H9 (cell line): ENCODE measurements at regions not wholly inside any gene's neighbourhood (a gene's known extent, or its start where the extent isn't known, plus 50 kb on each side); places are given as distances from the start of the nearest gene placed in this dataset.

Experiments
- DNase-seq: peaks from one replicate; pipeline ENCODE4 v3.0.0-alpha.2; 2017
- H2AFZ ChIP-seq: one replicate; pipeline ENCODE4 v1.6.1; 2013; ENCODE audit warnings: mild to moderate bottlenecking, low read length, control low read depth, moderate library complexity
- H2AK5ac ChIP-seq: 2 replicates; pipeline ENCODE4 v1.6.1; 2013; ENCODE audit warnings: low read length, control low read depth, mixed read lengths; ENCODE audit not compliant: insufficient read length
- H2BK120ac ChIP-seq: one replicate; pipeline ENCODE4 v1.6.1; 2013; ENCODE audit warnings: low read depth, mild to moderate bottlenecking, low read length, control low read depth, inconsistent platforms; ENCODE audit not compliant: poor library complexity, severe bottlenecking
- H2BK12ac ChIP-seq: 2 replicates; pipeline ENCODE4 v1.6.1; 2013; ENCODE audit warnings: low read length, control low read depth, mixed read lengths, low read depth; ENCODE audit not compliant: insufficient read length
- H2BK15ac ChIP-seq: 2 replicates; pipeline ENCODE4 v1.6.1; 2013; ENCODE audit warnings: low read depth, low read length, control low read depth
- H2BK20ac ChIP-seq: one replicate; pipeline ENCODE4 v1.6.1; 2013; ENCODE audit warnings: low read depth, mild to moderate bottlenecking, low read length, control low read depth, inconsistent platforms; ENCODE audit not compliant: poor library complexity, severe bottlenecking
- H2BK5ac ChIP-seq: 2 replicates; pipeline ENCODE4 v1.6.1; 2013; ENCODE audit warnings: low read length, control low read depth, mixed read lengths; ENCODE audit not compliant: insufficient read length
- H3K14ac ChIP-seq: 2 replicates; pipeline ENCODE4 v1.6.1; 2013; ENCODE audit warnings: low read length, control low read depth; ENCODE audit not compliant: insufficient read depth
- H3K18ac ChIP-seq: 2 replicates; pipeline ENCODE4 v1.6.1; 2013; ENCODE audit warnings: low read depth, mild to moderate bottlenecking, mixed read lengths, low read length, control low read depth; ENCODE audit not compliant: insufficient read length
- H3K23ac ChIP-seq: 2 replicates; pipeline ENCODE4 v1.6.1; 2013; ENCODE audit warnings: low read length, control low read depth, mixed read lengths, low read depth; ENCODE audit not compliant: insufficient read length
- H3K23me2 ChIP-seq: 2 replicates; pipeline ENCODE4 v1.6.1; 2013; ENCODE audit warnings: low read depth, mild to moderate bottlenecking, mixed read lengths, low read length, control low read depth; ENCODE audit not compliant: insufficient read length, poor library complexity, severe bottlenecking
- H3K27ac ChIP-seq: 2 replicates; pipeline ENCODE4 v1.5.1; 2013; ENCODE audit warnings: low read length, control low read depth, mixed read lengths, low read depth; ENCODE audit not compliant: insufficient read length
- H3K27me3 ChIP-seq: 2 replicates; pipeline ENCODE4 v1.6.1; 2013; ENCODE audit warnings: low read length, control low read depth, inconsistent platforms; ENCODE audit not compliant: insufficient read depth
- H3K4ac ChIP-seq: 2 replicates; pipeline ENCODE4 v1.6.1; 2013; ENCODE audit warnings: low read depth, mild to moderate bottlenecking, control low read depth, inconsistent platforms, low read length, moderate library complexity
- H3K4me1 ChIP-seq: 2 replicates; pipeline ENCODE4 v1.6.1; 2013; ENCODE audit warnings: low read length, control low read depth, inconsistent platforms; ENCODE audit not compliant: insufficient read depth
- H3K4me2 ChIP-seq: 2 replicates; pipeline ENCODE4 v1.6.1; 2013; ENCODE audit warnings: low read length, control low read depth, mixed read lengths; ENCODE audit not compliant: insufficient read length, insufficient read depth
- H3K56ac ChIP-seq: 2 replicates; pipeline ENCODE4 v1.6.1; 2013; ENCODE audit warnings: low read depth, mild to moderate bottlenecking, mixed read lengths, low read length, control low read depth; ENCODE audit not compliant: insufficient read length
- H3K79me1 ChIP-seq: 2 replicates; pipeline ENCODE4 v1.6.1; 2013; ENCODE audit warnings: low read depth, mild to moderate bottlenecking, moderate library complexity, low read length, control low read depth, inconsistent platforms; ENCODE audit not compliant: insufficient read depth, poor library complexity, severe bottlenecking
- H3K79me2 ChIP-seq: 2 replicates; pipeline ENCODE4 v1.6.1; 2013; ENCODE audit warnings: low read length, control low read depth, inconsistent platforms; ENCODE audit not compliant: insufficient read depth
- H3K9ac ChIP-seq: 2 replicates; pipeline ENCODE4 v1.6.1; 2013; ENCODE audit warnings: low read length, control low read depth, mixed read lengths; ENCODE audit not compliant: insufficient read length; ENCODE audit errors: extremely low read depth
- H3K9me3 ChIP-seq: one replicate; pipeline ENCODE4 v1.6.1; 2013; ENCODE audit warnings: low read depth, low read length, inconsistent platforms; ENCODE audit not compliant: control insufficient read depth
- H3T11ph ChIP-seq: one replicate; pipeline ENCODE4 v1.6.1; 2013; ENCODE audit warnings: mild to moderate bottlenecking, low read length, control low read depth, inconsistent platforms
- H4K20me1 ChIP-seq: one replicate; pipeline ENCODE4 v1.6.1; 2013; ENCODE audit not compliant: control insufficient read depth, insufficient read length, insufficient read depth
- H4K5ac ChIP-seq: 2 replicates; pipeline ENCODE4 v1.6.1; 2013; ENCODE audit warnings: low read depth, mild to moderate bottlenecking, mixed read lengths, low read length, control low read depth; ENCODE audit not compliant: insufficient read length
- H4K8ac ChIP-seq: replicated peaks from 2 replicates; pipeline ENCODE4 v1.6.1; 2013; ENCODE audit warnings: low read length, control low read depth, mixed read lengths, low read depth; ENCODE audit not compliant: insufficient read length
- H4K91ac ChIP-seq: 2 replicates; pipeline ENCODE4 v1.6.1; 2013; ENCODE audit warnings: low read depth, mild to moderate bottlenecking, moderate library complexity, mixed read lengths, low read length, control low read depth; ENCODE audit not compliant: insufficient read length
- H3K27ac Mint-ChIP-seq, 3 experiments: 2 replicates in 2 of 3; 3 replicates in 1 of 3; pipeline ENCODE4 v1.8.0; 2020 to 2021; ENCODE audit warnings: mixed read lengths in 3 of 3, mild to moderate bottlenecking in 1 of 3, moderate library complexity in 1 of 3
- H3K27me3 Mint-ChIP-seq: 2 replicates; pipeline ENCODE4 v1.8.0; 2021; ENCODE audit warnings: low read depth, mild to moderate bottlenecking, moderate library complexity, mixed read lengths
- H3K36me3 Mint-ChIP-seq, 3 experiments: 2 replicates in 2 of 3; 3 replicates in 1 of 3; pipeline ENCODE4 v1.8.0; 2020 to 2021; ENCODE audit warnings: low read depth in 3 of 3, mixed read lengths in 3 of 3; ENCODE audit not compliant: insufficient read depth in 1 of 3
- H3K4me1 Mint-ChIP-seq, 2 experiments: 2 replicates each; pipeline ENCODE4 v1.8.0; 2020; ENCODE audit warnings: mixed read lengths in 2 of 2
- H3K4me3 Mint-ChIP-seq, 2 experiments: 2 replicates in 1 of 2; 3 replicates in 1 of 2; pipeline ENCODE4 v1.8.0; 2020 to 2021; ENCODE audit warnings: mild to moderate bottlenecking in 2 of 2, mixed read lengths in 2 of 2, moderate library complexity in 1 of 2
- H3K9me3 Mint-ChIP-seq, 2 experiments: 2 replicates in 1 of 2; 3 replicates in 1 of 2; pipeline ENCODE4 v1.8.0; 2020; ENCODE audit warnings: mild to moderate bottlenecking in 2 of 2, mixed read lengths in 2 of 2, moderate library complexity in 1 of 2
- WGBS: extraction: QIAGEN DNeasy Blood & Tissue Kit; methylation state at CpG from one replicate; pipeline ENCODE4 v1.1.7; 2013; ENCODE audit warnings: missing lambda C conversion rate, low lambda C conversion rate, mixed read lengths; ENCODE audit not compliant: insufficient read length; ENCODE audit errors: extremely low coverage; 5-methylcytosine and 5-hydroxymethylcytosine counted together
- TF ChIP-seq, protein P1 (sequence below): fragments of 200-600 bp; sonication (generic); conservative IDR thresholded peaks from 3 replicates; pipeline ENCODE4 v1.8.0; 2021; ENCODE audit warnings: antibody characterized with exemption, mild to moderate bottlenecking

DNA sequence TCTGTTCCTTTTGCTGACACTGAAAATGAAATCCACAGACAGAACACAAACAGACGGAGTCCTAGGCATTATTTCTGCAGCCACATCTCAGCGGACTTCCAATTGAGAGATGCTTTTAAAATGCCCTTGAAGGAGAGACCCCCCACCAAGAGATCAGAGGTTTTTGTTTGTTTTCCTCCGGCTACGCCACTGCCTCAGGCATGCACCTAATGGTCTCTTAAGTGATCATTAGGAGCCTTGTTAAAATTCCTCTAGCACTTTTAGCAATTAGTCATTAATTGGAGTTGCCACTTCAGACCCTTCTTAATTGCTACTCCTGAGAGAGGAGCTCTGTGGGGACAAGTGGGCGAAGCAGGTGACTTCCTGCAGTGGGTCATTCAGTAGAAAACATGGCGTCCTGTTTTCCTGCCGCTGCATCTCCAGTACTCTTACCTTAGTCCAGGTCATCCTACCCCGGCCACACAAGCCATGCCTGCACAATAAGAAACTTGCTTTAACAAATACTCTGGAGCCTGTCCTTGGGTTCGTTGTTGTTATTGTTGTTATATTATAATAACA lies 257.7 kb upstream of the CHAC2 start:
- H3K23me2 ChIP-seq = no peaks in the 10 kb centered on the region
- Mint-ChIP-seq H3K27ac (no peak overlapping the region; a peak in 1 of 7 replicates), H3K9me3 (peaks cover 4 to 6% of the 10 kb centered on the region in 2 experiments; a peak in 3 of 5 replicates), H3K36me3 (peaks cover 2 to 6% (median 3%) of the 10 kb centered on the region in 3 experiments; a peak in 5 of 7 replicates), H3K4me1 (peaks cover 22 to 23% of the 10 kb centered on the region in 2 experiments), H3K4me3 (no peak overlapping the region), H3K27me3 (no peaks in the 10 kb centered on the region)
- H2BK5ac ChIP-seq = no peak overlapping the region
- H3K9ac ChIP-seq = no peak overlapping the region
- H3K23ac ChIP-seq = no peak overlapping the region
- no peaks in the 10 kb centered on the region for H3K9me3 ChIP-seq
- H3T11ph ChIP-seq = no peak overlapping the region
- H3K14ac ChIP-seq = no peak overlapping the region
- no peak overlapping the region for H2BK12ac ChIP-seq
- H3K4ac ChIP-seq = no peak overlapping the region
- H4K91ac ChIP-seq = no peak overlapping the region
- TF ChIP-seq, protein P1, sequence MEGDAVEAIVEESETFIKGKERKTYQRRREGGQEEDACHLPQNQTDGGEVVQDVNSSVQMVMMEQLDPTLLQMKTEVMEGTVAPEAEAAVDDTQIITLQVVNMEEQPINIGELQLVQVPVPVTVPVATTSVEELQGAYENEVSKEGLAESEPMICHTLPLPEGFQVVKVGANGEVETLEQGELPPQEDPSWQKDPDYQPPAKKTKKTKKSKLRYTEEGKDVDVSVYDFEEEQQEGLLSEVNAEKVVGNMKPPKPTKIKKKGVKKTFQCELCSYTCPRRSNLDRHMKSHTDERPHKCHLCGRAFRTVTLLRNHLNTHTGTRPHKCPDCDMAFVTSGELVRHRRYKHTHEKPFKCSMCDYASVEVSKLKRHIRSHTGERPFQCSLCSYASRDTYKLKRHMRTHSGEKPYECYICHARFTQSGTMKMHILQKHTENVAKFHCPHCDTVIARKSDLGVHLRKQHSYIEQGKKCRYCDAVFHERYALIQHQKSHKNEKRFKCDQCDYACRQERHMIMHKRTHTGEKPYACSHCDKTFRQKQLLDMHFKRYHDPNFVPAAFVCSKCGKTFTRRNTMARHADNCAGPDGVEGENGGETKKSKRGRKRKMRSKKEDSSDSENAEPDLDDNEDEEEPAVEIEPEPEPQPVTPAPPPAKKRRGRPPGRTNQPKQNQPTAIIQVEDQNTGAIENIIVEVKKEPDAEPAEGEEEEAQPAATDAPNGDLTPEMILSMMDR = no peak
- no peaks in the 10 kb centered on the region for H3K4me1 ChIP-seq
- H3K27ac ChIP-seq = no peak overlapping the region
- H4K8ac ChIP-seq = no peak overlapping the region
- H2AFZ ChIP-seq = no peak overlapping the region
- no peaks in the 10 kb centered on the region for H4K20me1 ChIP-seq
- no peak overlapping the region for H2BK15ac ChIP-seq
- H4K5ac ChIP-seq = no peak overlapping the region
- no peak overlapping the region for H2AK5ac ChIP-seq
- no peak overlapping the region for H3K18ac ChIP-seq
- H2BK120ac ChIP-seq = no peak overlapping the region
- no peak overlapping the region for H3K4me2 ChIP-seq
- no peak overlapping the region for H2BK20ac ChIP-seq
- no peaks in the 10 kb centered on the region for H3K27me3 ChIP-seq
- H3K79me1 ChIP-seq = no peaks in the 10 kb centered on the region
- H3K56ac ChIP-seq = no peak overlapping the region
- WGBS = no CpG with 5 or more reads among the region's 9 CpGs
- no peaks in the 10 kb centered on the region for H3K79me2 ChIP-seq
- peak; percentile 33 for DNase-seq
